HL-60/S4 treated with phorbol 12-myristate 13-acetate at 8.2 ng/mL for 4 days and 3 days (cell line): ENCODE measurements at regions not wholly inside any gene's neighbourhood (a gene's known extent, or its start where the extent isn't known, plus 50 kb on each side); places are given as distances from the start of the nearest gene placed in this dataset.

Experiments
- in situ Hi-C: fragments of 300-500 bp; cut with MboI; formaldehyde crosslinking; loops from 2 replicates; pipeline ENCODE4 v1.15.0; 2022; ENCODE audit warnings: low sequenced_read_pairs

DNA sequence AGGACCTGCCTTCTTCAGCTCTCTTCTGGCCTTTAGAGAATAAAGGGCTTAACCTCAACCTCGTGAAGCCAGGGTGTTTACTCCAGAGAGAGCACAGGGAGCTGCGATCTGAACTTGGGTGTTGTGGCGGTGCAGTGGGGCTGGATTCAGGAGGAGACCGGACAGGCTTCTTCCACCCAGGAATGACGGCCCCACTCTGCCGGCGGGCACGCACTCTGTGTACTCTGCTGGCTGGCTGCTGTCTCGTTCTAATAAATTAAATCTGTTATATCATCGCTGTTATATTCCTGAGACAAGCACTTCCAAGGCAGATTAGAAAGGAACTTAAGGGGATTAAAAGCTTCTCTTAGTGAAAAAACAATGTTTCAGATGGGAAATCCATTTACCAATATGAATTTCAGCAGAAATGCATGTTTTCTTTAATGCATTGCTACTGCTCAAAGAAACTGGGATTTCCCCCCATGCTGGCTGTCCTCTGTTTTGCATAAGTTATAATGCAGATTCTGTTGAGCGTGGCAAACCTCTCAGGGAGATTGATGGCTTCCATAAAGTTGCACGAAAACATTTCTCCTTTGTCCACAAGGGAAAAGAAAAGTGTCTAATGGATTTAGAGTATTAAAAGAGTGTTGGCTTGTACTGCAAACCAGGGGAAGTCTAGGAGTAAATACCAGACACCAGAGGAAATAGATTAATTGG, 168.6 kb upstream of the IRX3 start:
- in situ Hi-C loops, result no loop called here

DNA sequence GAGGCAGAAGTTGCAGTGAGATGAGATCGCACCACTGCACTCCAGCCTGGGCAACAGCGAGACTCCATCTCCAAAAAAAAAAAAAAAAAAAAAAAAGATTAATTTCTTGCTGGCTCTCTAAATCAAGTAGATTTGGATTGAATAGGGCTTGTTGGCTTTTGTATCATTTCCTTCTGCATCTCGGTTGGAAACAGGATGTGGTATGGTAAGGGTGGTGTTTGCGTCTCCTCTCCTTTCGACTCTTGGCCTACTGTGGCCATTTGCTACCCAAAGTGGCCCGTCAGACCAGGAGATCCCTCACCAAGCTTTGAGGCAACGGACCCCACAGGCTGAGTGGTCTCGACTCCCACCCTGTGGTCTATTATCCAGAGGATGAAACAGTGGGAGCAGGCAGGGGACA, 168.0 kb upstream of the IRX3 start:
- in situ Hi-C loops, result no loop called here

DNA sequence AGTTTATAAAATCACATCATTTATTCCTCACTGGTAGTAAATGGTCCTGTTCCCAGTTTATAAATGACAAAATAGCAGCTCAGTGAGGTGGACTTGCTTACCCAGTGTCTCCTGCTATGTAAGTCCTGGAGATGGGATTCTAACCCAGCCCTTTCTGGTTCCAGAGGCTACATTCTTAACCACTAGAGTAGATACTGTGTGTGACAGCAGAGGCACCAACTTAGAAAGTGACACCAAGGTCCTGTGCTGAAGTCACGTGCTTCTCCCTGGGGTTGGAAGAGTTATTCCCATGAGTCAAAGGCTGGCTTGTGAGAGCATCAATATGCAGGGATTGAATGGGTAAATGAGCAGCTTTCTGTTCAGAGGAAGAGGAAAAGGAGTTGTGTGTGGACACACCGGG, 167.3 kb upstream of the IRX3 start:
- in situ Hi-C loops, result no loop called here

DNA sequence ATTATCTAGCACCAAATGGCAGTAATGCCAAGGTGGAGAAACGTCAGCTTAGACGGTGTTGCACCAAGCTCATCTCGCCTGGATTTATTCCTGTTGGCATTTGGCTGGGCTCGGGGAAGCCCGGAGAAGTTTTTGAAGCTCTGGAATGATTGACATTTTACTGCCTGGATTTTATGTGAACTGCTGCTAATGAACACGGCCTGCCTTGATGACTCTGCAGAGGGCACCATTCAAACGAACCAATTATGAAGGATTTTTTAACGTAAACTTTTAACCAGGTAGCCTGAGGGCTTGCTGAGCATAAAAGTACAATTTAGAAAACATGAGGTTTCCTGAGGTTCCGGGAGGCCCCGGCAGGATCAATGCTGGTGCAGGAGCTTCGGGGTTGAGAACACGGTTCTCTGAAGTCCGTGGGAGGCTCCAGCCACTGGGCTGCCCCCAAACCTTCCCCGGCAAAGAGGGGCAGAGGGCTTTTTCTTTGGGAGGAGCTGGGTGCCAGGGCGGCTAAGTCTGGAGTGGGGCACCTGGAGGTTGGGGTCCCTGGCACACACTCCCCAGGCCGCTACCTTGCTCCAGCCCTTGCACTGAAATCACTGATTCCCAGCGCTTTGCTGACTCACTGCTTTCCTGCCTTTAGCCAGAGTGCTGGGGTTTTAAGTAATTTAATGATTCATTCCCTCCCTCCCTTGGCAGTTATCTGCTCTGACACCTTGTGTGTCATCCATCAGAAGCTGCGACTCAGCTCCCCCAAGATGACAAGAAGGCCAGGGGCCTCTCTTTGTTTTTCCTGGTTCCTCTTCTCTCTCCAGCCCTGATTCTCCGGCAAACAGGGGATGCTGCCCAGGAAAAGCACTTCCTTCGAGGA, 161.2 kb upstream of the IRX3 start:
- in situ Hi-C loops, result loop anchor here (25.0 kb wide), 1 partner anchor 489 kb away; the partner anchor contains the start of gene IRX5

DNA sequence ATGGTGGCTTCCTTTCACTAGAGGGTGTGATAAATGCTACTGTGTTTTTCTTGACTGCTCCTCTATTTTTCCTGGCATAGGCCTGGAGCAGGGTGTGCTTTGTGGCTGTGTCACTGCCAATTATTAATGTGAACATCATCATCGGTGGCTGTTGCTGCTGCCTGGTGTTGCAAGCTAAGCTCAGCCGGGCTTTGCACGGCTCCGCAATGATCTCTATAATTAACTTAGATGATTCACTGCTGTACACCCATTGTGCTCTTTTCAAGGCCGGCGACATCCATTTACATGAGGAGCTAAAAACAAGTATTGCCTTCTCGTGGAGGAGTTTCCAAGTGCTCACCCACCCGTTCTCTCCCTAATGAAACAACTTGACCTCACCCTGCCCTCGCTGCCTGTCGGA, 160.1 kb upstream of the IRX3 start:
- in situ Hi-C loops, result loop anchor here (25.0 kb wide), 1 partner anchor 491 kb away; the partner anchor contains the start of gene IRX5

DNA sequence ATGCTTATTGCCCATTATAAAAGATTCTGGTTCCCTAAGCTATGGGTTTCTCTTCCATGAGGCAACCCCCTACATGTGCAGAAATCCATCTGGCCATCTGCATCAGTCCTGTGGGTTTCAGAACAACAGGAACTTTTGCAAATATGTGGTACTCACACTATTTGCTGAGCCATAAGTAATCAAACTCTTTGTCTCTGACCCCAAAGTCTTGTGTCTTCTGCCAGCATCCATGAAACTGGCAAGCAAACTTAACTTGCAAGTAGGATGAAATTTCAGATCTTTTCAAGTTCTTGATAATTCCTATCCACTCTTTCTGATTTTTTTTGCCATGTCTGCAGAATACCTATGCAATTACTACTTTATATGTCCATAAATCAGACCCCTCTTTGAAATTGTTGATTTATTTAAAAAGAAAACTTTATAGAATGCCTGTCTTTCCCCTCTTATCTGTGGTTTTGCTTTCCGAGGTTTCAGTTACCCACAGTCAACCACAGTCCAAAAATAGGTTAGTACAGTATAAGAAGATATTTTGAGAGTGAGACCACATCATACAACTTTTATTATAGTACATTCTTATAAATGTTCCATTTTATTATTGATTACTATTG, 158.4 kb upstream of the IRX3 start:
- in situ Hi-C loops, result loop anchor here (25.0 kb wide), 1 partner anchor 492 kb away; the partner anchor contains the start of gene IRX5

DNA sequence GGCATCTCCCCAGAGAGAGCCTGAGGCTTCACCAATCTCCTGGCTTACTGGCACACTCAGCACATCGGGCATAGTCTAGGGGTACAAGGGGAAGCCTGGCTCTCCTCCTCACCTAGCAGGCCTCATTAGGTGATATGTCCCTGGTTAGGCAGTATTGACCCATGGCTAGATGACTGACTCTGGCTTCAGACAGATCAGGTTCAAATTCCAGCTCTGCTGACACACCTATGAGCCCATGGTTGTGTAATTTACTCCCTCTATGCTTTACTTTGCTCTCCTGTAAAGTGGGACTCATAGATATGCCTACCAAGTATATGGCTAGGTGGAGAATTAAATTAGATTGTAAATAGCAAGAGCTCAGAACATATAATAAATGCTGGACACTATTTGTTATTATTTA, 157.3 kb upstream of the IRX3 start:
- in situ Hi-C loops, result loop anchor here (25.0 kb wide), 1 partner anchor 493 kb away; the partner anchor contains the start of gene IRX5

DNA sequence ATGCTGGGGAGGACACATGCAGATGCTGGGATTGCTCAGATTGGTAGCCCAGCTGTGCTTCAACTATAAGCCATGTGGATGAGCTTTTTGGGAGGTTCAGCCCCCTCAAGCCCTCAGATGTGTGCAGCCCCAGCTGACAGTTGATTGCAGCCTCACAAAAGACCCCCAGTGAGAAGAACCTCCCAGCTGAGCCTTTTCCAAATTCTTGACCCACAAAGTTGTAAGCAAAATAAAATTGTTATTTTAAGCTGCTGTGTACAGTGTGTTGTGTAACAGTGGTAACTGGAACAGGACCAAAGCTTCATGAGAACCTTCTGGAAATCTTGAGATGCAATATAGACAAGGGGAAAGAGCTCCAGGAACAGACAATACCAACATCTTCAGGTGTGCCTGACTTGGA, 156.8 kb upstream of the IRX3 start:
- in situ Hi-C loops, result loop anchor here (25.0 kb wide), 1 partner anchor 494 kb away; the partner anchor contains the start of gene IRX5

DNA sequence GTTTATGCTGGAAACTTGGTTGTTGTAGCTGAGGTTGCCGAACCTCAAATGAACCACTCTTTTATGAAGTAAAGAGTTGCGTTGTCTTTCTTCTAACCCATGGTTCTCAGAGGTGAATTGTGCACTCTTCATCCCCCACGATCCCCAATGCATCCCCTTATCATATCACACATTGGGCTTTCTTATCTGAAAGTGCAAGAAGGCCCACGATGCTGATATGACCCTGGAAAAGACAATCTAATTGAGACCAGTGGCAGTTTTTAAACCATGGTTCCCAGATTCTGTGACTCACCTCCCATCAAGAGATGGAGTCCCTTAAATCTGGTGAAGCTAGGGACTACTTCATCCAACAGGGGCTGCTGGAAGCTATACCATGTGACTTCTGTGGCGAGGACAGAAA, 156.3 kb upstream of the IRX3 start:
- in situ Hi-C loops, result loop anchor here (25.0 kb wide), 1 partner anchor 494 kb away; the partner anchor contains the start of gene IRX5

DNA sequence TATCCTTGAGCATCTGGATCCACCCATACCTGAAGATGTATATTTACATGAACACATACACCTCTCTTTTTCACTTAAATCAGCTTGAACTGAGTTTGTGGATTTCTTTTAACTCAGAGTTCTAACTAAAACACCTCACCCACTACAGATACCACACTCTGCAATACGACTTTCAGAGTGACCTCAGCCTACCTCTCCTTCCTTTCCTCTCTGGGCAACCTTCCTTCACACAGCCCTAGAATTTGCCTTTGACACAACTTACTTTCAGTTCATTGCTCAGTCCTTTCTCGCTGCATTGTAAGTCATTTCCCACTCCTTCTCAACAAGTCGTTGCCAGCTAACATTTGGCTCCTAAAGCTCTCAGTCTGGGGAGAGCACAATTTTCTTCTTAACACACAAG, 151.9 kb upstream of the IRX3 start:
- in situ Hi-C loops, result loop anchor here (25.0 kb wide), 1 partner anchor 499 kb away; the partner anchor contains the start of gene IRX5

DNA sequence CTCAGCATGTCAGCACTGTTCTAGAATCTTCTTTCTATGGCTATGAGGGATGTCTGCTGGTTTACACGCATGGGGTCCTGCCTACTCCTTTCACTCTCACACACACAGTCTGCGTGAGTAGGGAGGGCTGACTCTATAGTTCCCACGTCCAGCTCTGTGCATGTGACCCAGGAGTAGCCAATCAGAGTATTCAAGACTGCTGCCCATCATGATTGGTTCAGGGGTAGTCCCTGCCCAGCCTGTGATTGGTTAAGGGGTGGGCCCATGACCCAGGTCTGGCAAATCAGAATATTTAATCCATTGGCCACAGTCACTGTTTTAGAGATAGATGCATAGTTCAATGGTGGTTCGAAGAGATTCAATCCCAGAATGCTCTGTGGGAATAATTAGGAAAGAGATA, 151.3 kb upstream of the IRX3 start:
- in situ Hi-C loops, result loop anchor here (25.0 kb wide), 1 partner anchor 499 kb away; the partner anchor contains the start of gene IRX5

DNA sequence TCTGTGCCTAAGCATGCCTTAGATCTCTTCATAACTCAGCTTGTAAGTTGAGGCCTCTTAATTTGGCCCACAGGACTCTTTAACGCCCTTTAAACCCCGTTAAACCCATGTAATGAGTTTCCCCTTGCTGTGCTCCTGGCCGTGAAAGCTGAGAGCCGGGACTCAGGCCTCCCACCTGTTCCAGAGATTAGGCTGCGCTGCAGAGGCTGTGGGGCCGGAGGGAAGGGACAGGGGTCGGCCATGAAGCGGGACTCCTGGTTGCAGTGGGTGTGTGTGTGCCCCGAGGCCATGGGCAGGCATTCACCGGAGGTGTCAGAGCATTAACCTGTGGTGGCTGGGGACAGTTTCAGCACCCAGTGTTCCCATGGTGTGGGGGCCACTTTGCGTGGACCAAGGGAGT, 150.8 kb upstream of the IRX3 start:
- in situ Hi-C loops, result loop anchor here (25.0 kb wide), 1 partner anchor 500 kb away; the partner anchor contains the start of gene IRX5

DNA sequence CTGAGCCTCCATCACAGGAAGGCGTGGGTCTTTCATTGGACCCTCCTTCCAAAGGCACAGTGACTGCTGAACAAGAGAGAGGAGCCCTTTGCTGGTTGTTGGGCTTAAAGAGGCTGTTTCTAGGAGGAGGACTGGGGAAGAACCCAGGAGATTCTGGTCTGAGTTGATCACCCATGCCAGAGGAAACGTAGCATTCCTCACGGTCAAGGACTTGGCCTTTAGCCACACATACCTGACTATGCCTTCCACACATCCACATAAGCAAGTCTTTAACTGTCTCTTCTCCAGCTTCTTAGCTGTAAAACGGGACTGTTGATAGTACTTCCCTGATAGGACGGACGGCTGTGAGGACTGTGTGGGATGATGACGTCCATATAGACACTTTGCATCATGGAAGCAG, 149.8 kb upstream of the IRX3 start:
- in situ Hi-C loops, result loop anchor here (25.0 kb wide), 1 partner anchor 501 kb away; the partner anchor contains the start of gene IRX5

DNA sequence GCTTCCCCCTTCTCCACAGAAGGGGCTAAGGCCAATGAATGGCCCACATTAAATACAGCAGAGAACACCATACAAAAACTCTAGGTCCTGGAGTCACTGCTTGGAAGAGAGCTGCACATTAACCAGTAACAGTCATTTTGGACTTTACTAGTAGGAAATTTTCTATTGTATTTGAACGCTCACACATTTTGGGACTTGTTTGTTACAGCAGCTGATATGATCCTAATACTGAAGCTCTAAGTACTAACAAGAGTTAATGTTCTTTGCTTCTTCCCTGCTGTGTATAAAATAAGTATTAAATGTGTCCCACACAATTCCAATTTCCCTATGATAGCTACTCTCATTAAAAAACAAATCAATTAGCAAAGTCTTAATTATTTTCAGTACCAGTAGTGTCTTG, 148.3 kb upstream of the IRX3 start:
- in situ Hi-C loops, result loop anchor here (25.0 kb wide), 1 partner anchor 502 kb away; the partner anchor contains the start of gene IRX5

DNA sequence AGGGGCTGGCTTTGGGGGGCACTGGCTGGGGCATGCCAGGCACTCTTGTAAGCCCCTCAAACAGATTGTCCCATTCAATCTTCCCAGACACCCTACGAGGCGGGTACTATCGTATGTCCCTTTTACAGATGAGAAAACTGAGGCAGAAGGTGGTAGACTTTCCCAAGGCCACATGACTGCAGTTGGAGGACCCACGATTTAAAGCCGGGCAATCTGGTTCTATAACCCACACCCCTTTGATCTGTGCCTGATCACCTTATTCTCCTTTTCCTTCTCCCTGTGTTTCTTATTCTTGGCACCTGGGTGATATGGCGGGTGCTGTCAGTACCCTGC, 146.3 kb upstream of the IRX3 start:
- in situ Hi-C loops, result loop anchor here (25.0 kb wide), 1 partner anchor 504 kb away; the partner anchor contains the start of gene IRX5

DNA sequence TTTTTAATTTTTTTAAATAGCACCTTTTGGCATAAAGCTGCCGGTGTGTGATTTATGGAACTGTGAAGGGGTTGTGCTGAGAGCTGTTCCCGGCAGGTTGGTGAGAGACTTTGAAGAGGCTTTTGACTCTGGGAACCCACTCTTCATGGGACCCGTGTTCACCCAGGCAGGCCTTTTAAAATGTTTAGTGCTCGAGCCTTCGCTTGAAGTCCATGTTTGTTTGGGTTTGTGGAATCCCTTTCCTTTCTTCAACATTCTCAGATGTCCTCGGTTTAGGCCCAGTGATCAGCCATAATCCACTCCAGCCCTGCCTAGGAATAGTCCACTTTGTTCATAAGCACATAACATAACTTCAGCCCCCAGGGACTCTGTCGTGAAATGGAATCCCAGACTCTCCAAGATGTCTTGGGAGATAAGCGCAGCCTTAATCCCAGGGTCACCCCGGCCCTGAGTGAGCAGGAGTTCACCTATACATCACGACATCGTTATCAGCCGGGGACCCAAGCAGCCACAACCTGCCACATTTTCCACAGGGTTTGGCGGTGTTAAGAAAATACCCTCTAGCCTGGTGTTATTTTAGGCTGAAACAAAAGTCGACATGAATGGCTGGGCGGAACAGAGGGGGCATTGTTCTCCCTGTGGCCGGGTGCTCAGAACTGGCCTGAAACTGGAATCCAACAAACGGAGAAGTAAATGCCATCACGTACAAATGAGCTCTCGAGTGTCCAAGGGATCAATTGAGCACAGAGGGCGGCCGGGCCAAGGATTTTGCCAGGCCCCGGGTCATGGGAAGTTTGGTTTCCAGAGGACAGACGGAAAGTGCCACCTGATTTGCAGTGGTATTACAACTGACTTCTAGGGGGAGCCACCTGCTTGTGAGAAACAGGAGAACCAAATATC, 145.7 kb upstream of the IRX3 start:
- in situ Hi-C loops, result loop anchor here (25.0 kb wide), 1 partner anchor 505 kb away; the partner anchor contains the start of gene IRX5

DNA sequence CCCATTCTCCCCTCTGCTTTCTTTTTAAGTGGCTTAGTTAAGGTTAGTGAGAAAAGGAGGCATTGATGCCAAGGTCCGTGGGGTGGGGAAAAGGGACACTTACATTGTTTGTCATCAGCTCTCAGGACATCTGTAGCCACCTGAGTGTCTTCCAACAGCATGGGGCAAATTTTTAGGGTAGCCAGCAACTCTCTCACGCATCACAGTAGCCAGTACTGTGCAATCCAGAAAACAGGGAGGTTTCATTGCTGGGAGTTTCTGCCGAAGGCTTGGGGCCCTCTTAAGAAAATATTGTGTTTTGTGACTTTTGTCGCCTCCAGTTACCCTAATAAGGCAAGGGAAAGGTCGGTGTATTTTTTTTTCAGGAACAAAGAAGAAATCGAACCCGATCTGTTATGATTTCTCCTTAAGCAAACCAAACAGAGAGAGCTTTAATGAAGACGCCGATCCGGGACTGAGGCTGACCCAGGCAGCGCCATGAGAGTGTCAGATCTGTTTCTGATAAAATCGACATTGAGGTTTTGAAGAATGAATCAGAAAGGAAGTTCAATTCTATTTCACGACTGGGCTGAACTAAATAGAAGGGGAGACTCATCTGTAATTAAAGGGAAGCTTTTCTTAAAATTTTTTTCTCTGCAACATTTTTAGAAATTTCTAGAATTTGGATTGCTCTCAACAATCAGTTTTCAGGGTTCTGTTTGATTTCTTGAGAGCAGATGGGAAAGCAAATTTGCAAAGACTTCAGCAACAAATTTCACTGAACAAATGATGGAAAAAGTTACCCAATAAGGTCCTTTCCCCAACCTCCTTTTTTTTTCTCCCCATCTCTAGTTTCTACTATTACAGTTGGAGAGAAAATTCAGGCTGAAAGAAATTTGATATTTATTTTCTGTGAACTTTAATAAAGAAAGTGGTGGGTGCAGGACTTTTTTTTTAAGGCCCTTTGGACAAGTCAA, 144.7 kb upstream of the IRX3 start:
- in situ Hi-C loops, result loop anchor here (25.0 kb wide), 1 partner anchor 506 kb away; the partner anchor contains the start of gene IRX5

DNA sequence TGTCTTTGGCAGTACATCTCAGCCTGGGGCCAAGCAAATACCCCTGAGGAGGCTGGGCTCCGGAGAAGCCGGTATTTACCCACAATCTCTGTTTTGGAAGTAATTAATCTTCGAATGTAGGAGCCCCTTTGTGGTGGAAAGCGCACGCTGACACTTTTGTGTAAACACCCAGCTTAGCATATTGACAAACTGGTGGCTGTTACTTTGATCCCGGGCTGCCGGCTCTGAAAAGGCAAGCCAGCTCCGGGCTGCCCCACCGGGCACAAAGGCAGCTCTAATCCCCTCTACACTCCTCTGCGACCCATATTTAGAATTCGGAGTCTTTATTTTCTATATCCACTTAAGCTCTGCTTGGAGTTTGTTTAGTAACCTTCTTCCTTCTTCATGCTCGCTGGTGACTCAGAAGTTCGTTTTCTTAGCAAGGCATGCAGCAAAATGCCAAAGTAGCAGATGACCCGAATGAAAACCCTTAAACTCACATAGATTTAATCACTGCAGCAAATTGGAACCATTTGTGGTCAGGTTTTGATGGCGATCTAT, 144.0 kb upstream of the IRX3 start:
- in situ Hi-C loops, result loop anchor here (25.0 kb wide), 1 partner anchor 507 kb away; the partner anchor contains the start of gene IRX5
